Transverse colon (tissue), 4 donors: ENCODE measurements at regions not wholly inside any gene's neighbourhood (a gene's known extent, or its start where the extent isn't known, plus 50 kb on each side); places are given as distances from the start of the nearest gene placed in this dataset.

Experiments
- DNase-seq: peaks from one replicate; pipeline ENCODE4 v3.0.0-alpha.2; 2019
- H3K27ac ChIP-seq, 4 donors: fragments of 200-600 bp; sonication (generic); 2 replicates each; pipeline ENCODE4 v1.5.1; 2016 to 2018; ENCODE audit warnings: inconsistent platforms in 4 of 4
- H3K27me3 ChIP-seq: fragments of 200-600 bp; sonication (generic); 2 replicates; pipeline ENCODE4 v1.5.1; 2017; ENCODE audit warnings: inconsistent platforms
- H3K36me3 ChIP-seq, 4 donors: fragments of 200-600 bp; sonication (generic); 2 replicates each; pipeline ENCODE4 v1.5.1; 2017 to 2019; ENCODE audit warnings: inconsistent platforms in 4 of 4
- H3K4me1 ChIP-seq, 4 donors: fragments of 200-600 bp; sonication (generic); 2 replicates each; pipeline ENCODE4 v1.5.1; 2017 to 2020; ENCODE audit warnings: inconsistent platforms in 4 of 4
- H3K4me3 ChIP-seq, 4 donors: fragments of 200-600 bp; sonication (generic); 1 replicate in 1 of 4; 2 replicates in 3 of 4; pipeline versions ENCODE4 v1.5.1 to v1.6.1; 2017 to 2019; ENCODE audit warnings: inconsistent platforms in 4 of 4
- H3K9me3 ChIP-seq, 2 donors: fragments of 200-600 bp; sonication (generic); 2 replicates each; pipeline ENCODE4 v1.5.1; 2017 to 2019; ENCODE audit warnings: inconsistent platforms in 2 of 2
- EP300 ChIP-seq: sonication (generic); formaldehyde crosslinking; IDR thresholded peaks from one replicate; pipeline ENCODE4 v1.6.1; 2017; ENCODE audit warnings: antibody characterized with exemption, low read depth
- POLR2A ChIP-seq: fragments of 450-650 bp; IDR thresholded peaks from one replicate; pipeline ENCODE4 v1.6.1; 2016; ENCODE audit warnings: antibody characterized with exemption, mild to moderate bottlenecking, moderate library complexity
- POLR2AphosphoS5 ChIP-seq, 3 donors: sonication (generic); formaldehyde crosslinking; IDR thresholded peaks; one replicate each; pipeline ENCODE4 v1.6.1; 2016; ENCODE audit warnings: antibody characterized with exemption in 3 of 3
- WGBS, 2 donors: methylation state at CpG; one replicate each; pipeline ENCODE4 v1.1.5; 2018; ENCODE audit warnings: low coverage in 1 of 2; 5-methylcytosine and 5-hydroxymethylcytosine counted together
- in situ Hi-C, 4 donors: fragments of 200-750 bp; cut with MboI; loops; one replicate each; pipeline versions ENCODE4 v1.15.0 to v1.15.1; 2017; ENCODE audit warnings: low sequenced_read_pairs in 3 of 4, low pct_ligation_motif_present in 1 of 4, low pct_unique_long_range_greater_than_20kb in 1 of 4
- intact Hi-C: fragments of 100-400 bp; cut with DNase I; formaldehyde crosslinking; loops from one replicate; pipeline ENCODE4 v1.15.1; 2023; ENCODE audit warnings: low total_unique reads
- TF ChIP-seq, protein P1 (sequence below), 5 experiments: fragments of 200-600 bp in 3 of 5; fragments of 450-650 bp in 2 of 5; sonication (generic) in 3 of 5; IDR thresholded peaks; 1 replicate in 2 of 5; 2 replicates in 3 of 5; pipeline ENCODE4 v1.5.1; 2016 to 2017; ENCODE audit warnings: antibody characterized with exemption in 5 of 5, inconsistent platforms in 3 of 5, mild to moderate bottlenecking in 2 of 5, moderate library complexity in 1 of 5

DNA sequence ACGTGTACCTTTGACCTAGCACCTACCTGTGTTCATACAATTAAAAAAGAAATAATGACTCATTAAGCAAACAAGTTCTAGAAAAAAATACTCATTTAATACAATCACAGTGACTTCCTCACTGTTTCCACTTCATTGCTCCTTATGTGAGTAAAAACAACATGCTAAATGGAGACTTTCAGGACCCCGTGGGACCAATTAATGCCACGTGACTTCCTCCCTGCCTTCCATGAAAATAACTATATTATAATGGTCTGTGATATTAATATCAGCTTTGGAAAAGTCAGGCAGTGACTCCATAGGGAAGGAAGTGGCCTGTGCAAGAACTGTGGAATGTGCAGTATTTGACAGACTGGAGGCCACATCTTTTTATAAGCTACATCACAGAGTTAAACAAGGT lies 337.8 kb downstream of the HLX start:
- Histone ChIP-seq H3K9me3 (no peaks in the 10 kb centered on the region), H3K27ac (no peak overlapping the region), H3K4me3 (no peak overlapping the region), H3K27me3 (no peaks in the 10 kb centered on the region), H3K36me3 (no peaks in the 10 kb centered on the region), H3K4me1 (no peaks in the 10 kb centered on the region)
- in situ Hi-C loops (loop anchor here in 1 of 4 donors (25.0 kb wide), 1 partner anchor 305 kb away; no protein-coding TSS in a partner anchor), intact Hi-C loops (no loop called here)
- 29 to 51% methylated on average over 3 of the region's 3 CpGs for WGBS, 2 donors
- TF ChIP-seq EP300 (no peak), POLR2AphosphoS5 (IDR thresholded peaks at IDR 0.05) (no peak), POLR2A (no peak)
- TF ChIP-seq, protein P1, sequence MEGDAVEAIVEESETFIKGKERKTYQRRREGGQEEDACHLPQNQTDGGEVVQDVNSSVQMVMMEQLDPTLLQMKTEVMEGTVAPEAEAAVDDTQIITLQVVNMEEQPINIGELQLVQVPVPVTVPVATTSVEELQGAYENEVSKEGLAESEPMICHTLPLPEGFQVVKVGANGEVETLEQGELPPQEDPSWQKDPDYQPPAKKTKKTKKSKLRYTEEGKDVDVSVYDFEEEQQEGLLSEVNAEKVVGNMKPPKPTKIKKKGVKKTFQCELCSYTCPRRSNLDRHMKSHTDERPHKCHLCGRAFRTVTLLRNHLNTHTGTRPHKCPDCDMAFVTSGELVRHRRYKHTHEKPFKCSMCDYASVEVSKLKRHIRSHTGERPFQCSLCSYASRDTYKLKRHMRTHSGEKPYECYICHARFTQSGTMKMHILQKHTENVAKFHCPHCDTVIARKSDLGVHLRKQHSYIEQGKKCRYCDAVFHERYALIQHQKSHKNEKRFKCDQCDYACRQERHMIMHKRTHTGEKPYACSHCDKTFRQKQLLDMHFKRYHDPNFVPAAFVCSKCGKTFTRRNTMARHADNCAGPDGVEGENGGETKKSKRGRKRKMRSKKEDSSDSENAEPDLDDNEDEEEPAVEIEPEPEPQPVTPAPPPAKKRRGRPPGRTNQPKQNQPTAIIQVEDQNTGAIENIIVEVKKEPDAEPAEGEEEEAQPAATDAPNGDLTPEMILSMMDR (IDR thresholded peaks at IDR 0.05): no peak
- no peak for DNase-seq

DNA sequence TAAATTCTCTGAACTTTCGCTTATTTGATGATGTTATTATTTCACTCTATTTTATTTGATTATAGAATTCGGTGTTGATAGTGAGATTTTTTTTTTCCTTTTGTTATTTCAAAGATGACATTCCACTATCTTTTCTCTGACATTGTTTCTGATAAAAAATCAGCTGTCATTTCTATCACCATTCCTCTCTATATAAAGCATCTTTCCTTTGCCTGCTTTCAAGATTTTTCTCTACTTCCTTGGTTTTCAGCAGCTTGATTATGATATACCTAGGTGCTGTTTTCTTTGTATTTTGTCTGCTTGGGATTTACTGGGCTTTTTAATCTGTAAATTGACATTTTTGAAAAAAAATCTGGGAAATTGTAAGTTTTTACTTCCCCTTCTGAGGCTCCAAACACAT lies 344.0 kb downstream of the HLX start:
- Histone ChIP-seq H3K27ac (no peak overlapping the region), H3K4me1 (peaks cover 0 to 2% (median 0%) of the 10 kb centered on the region in 4 donors), H3K27me3 (no peaks in the 10 kb centered on the region), H3K36me3 (no peaks in the 10 kb centered on the region), H3K9me3 (peaks cover 0 to 6% of the 10 kb centered on the region in 2 donors), H3K4me3 (no peak overlapping the region)
- no peak for TF ChIP-seq POLR2AphosphoS5 (IDR thresholded peaks at IDR 0.05)
- TF ChIP-seq, protein P1 (IDR thresholded peaks at IDR 0.05): no peak
- TF ChIP-seq POLR2A: no peak
- TF ChIP-seq EP300: no peak
- DNase-seq: no peak
- 88 to 100% methylated on average over 2 of the region's 2 CpGs for WGBS, 2 donors
- intact Hi-C loops (no loop called here), in situ Hi-C loops (loop anchor here in 1 of 4 donors (25.0 kb wide), 1 partner anchor 311 kb away; no protein-coding TSS in a partner anchor)

DNA sequence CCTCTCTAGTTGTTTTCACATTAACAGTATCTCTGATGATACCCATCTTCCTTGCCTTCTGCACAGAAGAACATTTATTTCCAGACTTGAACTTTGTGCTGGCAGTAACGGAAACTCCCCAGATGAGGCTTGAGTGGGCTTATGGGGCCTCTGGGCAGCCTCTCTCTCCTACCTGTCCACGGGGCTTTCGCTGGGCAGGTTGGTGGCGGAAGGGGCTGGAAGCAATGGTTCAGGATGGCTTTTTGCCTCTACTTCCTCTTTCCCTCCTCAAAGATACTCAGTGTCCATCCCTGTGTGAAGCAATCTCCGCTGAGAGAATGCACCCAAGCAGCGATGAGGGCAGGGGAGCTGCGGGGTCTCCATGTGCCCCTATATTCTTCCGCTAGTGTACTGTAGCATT lies 348.2 kb downstream of the HLX start:
- H3K27me3 ChIP-seq: no peaks in the 10 kb centered on the region
- H3K9me3 ChIP-seq: peaks cover 0 to 6% of the 10 kb centered on the region in 2 donors
- no peak overlapping the region for H3K4me3 ChIP-seq
- no peak for DNase-seq
- H3K36me3 ChIP-seq: no peaks in the 10 kb centered on the region
- peaks cover 0 to 3% (median 0%) of the 10 kb centered on the region in 4 donors for H3K4me1 ChIP-seq
- in situ Hi-C loops (no loop called here), intact Hi-C loops (no loop called here)
- no peak overlapping the region for H3K27ac ChIP-seq
- 87% methylated on average over 8 of the region's 8 CpGs; no CpG with 5 or more reads in 1 of the 2 donors for WGBS, 2 donors
- TF ChIP-seq POLR2A (no peak), POLR2AphosphoS5 (IDR thresholded peaks at IDR 0.05) (no peak), EP300 (no peak)
- TF ChIP-seq, protein P1 (IDR thresholded peaks at IDR 0.05): no peak

DNA sequence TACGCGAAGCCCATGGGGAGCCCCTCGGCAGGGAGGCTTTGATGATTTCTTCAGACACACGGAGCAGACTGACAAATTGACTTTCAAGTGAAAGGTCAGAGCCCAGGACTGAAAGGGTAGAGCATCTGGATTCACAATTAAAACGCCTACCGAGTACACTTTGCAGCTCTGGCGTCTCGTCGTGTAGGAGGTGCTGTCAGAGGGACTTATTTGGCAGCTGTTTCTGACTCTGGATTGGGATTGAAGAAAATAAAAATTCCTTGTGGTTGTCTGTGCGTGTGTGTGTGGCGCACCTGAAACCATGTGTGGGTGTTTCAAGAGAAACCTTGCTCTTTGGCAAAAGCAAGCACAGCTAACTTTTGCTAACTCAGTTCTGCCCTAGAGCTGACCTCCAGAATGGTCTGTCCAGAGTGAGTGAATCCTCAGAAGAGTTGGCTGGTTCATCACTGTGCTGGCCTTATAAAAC lies 348.7 kb downstream of the HLX start:
- TF ChIP-seq POLR2AphosphoS5 (IDR thresholded peaks at IDR 0.05): no peak
- peaks cover 0 to 3% (median 0%) of the 10 kb centered on the region in 4 donors for H3K4me1 ChIP-seq
- no peaks in the 10 kb centered on the region for H3K36me3 ChIP-seq
- H3K9me3 ChIP-seq: peaks cover 0 to 6% of the 10 kb centered on the region in 2 donors
- no peaks in the 10 kb centered on the region for H3K27me3 ChIP-seq
- intact Hi-C loops: no loop called here
- no peak overlapping the region for H3K4me3 ChIP-seq
- WGBS, 2 donors: 59% methylated on average over 11 of the region's 11 CpGs; no CpG with 5 or more reads in 1 of the 2 donors
- in situ Hi-C loops: no loop called here
- H3K27ac ChIP-seq: no peak overlapping the region
- DNase-seq: no peak

DNA sequence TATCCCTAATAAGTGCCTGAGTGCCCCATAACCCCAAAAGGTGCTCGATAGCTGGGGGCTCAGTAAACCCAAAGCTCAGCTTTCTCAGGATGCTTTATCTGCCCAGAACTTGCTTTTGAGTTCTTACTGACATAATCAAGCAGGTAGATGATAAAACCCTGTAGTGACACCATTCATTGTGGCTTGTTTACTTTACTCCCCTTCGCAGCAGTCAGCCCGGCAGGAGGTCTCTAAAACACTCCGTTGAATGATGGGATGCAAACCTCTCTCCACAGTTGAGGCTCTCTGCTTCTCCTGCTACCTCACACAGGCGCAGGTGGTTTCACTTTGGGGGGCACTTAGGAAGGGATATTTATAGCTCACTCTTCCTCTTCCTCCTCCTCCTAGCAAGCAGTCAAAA lies 349.4 kb downstream of the HLX start:
- in situ Hi-C loops: no loop called here
- Histone ChIP-seq H3K27me3 (no peaks in the 10 kb centered on the region), H3K4me1 (peaks cover 0 to 3% (median 0%) of the 10 kb centered on the region in 4 donors), H3K27ac (no peak overlapping the region), H3K9me3 (no peaks in the 10 kb centered on the region), H3K4me3 (no peak overlapping the region), H3K36me3 (no peaks in the 10 kb centered on the region)
- 31 to 49% methylated on average over 2 to 5 of the region's 5 CpGs for WGBS, 2 donors
- no peak for DNase-seq
- intact Hi-C loops: no loop called here
- TF ChIP-seq POLR2AphosphoS5 (IDR thresholded peaks at IDR 0.05) (no peak), EP300 (no peak), POLR2A (no peak)
- TF ChIP-seq, protein P1 (IDR thresholded peaks at IDR 0.05): no peak
